ENCODE measurements at regions not wholly inside any gene's neighbourhood (a gene's known extent, or its start where the extent isn't known, plus 50 kb on each side); places are given as distances from the start of the nearest gene placed in this dataset.
"Not testable (repeated sequence)": the region's sequence is repeated elsewhere in the genome, so short reads cannot be mapped to it uniquely, and the experiment has no call there.

DNA sequence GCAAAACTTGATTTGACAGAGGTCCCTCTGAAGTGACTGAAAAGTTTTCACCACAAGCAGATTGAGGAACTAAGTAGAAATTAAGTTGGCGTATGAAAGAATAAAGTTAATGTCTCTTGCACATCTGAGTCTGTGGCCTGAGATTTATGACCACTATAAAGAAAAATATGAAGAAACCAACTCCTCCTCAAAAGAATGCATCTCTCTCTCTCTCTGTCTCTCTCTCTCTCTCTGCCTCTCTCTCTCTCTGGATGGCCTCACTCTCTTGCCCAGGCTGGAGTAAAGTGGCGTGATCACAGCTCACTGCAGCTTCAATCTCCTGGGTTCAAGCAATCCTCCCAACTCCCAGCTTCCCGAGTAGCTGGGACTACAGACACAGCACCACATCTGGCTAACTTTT is 55.2 kb downstream of the RPL22L1 start:
- no peak for DNase-seq (ENCODE audit: low spot score)

DNA sequence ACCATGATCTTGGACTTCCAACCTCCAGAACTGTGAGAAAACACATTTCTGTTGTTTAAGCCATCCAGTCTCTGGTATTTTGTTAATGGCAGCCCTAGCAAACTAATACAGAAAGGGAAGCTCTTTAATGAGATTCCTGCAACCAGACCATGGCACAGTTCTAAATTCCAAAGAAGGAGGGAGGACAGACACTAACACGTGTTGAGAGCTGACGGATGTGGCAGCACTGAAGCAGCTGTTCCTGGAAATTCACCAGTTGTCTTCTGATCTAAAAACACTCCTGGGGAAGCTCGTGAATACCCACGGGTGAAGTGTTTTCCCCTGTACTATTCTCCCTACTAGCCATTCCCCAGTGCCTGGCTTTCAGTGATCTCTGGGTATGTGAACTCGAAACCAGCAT is 56.7 kb downstream of the RPL22L1 start:
- no peak for DNase-seq (ENCODE audit: low spot score)

DNA sequence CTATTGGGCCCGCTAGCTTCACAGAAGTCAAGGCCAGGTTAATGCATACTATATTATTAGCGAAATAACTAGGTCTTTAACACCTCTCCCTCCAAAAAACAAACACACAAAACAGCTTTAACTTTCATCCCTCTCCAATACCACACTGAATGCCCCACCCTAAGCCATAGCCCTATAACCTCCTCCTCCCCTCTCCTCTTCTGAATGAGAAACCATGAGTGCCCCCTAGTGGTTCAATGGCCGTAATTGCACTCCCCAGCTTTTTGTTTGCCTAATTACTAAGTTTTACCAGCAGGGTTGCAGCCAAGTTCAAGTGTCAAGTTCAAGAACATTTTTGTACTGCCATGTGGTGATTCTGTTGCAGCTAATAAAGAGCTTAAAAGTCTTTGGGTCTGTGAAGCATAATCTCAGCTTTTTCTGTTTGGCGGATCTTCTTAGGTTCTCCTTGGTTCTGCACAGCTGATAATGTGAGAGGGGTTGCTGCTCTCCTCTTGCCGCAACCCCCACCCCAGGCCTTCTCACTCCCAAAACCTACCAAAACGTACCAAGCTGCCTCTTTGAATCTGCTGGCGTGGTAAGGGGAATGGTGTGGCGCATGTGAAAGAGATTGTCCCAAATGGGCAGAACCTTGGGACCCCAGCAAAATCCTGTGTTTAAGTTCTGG is 57.9 kb downstream of the RPL22L1 start:
- DNase-seq (ENCODE audit: low spot score), result peak; percentile 79

DNA sequence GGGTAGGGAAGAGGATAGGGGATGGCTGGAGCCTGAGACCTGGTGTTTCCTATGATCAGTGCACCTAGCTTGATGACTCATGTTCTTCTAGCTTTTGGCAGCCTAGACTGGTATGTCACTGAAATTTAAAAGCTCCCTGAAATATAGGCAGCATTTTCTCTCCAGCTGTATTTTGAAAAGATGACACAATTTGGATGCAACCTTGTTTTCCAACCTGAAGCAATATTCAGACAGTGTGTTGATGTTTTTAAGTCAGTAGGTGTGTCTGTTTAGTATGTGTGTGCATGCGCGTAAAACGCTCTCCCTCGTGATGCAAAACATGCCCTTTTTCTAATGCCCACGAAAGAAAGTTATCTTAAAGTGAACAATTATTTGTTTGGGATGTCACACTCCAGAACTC is 58.5 kb downstream of the RPL22L1 start:
- no peak for DNase-seq (ENCODE audit: low spot score)

DNA sequence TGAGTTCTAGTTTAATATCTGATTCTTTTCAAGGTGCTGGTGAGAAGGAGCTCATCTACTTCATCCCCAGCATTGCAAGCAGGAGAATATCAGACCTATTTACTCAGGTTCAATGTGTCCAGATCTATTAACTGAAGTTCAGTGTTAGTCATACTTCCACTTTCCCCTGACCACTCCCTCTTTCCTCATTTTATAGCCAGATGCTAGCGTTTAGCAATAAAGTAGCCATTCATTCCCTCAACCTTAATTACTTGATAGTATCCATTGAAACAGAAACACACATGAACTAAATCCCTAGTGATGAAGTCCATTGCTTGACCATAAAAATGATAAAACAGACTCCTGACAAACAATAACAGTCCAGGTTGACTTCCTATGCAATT is 60.0 kb downstream of the RPL22L1 start:
- no peak for DNase-seq (ENCODE audit: low spot score)

DNA sequence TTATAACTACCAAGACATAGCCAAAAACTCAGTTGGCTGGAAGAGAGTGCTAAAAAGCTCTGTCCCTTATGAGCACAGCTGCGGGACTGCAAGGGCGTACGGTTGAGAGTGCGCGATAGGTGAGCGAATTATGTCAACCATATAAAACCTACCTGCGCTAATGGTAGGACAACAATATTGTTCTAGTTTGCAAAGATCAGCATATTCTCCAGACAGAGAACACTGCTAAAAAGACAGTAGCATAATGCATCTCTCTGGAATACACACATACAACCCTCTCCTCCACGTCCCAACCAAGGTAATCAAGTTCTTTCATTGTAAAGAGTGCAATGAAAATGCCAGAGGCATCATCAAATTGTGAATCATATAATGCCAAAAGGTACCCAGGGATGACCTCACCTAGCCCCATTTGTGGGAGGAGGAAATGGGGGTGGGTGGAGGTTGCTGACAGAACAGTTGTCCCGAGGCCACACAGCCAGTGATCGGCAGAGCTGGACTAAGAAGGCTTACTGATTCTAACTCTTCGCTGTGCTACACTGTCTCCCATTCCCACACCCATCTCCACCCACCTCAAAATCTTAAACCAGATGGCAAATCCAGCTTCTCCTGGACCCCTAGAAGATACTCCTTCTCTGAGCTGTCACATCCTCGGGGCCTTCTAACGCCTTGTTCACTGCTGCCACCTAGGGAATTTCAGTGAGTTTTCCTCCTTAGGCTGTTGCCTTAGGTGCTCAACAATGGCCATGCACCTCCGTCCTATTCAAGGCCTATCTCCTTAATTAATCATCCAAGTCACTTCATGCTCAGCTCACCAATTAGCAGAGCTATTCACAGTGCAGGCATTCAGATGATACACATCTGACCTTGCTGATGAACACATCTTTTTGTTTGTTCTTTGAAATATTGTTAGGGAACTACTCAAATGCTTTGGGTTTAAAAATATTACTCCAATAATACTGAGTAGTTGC is 60.7 kb downstream of the RPL22L1 start:
- peak; percentile 66 for DNase-seq (ENCODE audit: low spot score)

DNA sequence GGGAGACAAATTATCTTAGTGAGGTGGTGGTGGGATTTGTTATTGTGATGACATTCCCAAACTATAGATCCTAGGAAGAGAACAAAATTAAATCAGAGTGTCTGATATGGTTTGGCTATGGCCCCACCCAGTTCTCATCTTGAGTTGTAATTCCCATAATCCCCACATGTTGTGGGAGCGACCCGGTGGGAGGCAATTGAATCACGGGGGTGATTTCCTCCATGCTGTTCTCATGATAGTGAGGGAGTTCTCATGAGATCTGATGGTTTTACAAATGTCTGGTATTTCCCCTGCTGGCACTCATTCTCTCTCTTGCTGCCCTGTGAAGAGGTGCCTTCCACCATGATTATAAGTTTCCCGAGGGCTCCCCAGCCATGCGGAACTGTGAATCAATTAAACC is 62.0 kb downstream of the RPL22L1 start:
- DNase-seq (ENCODE audit: low spot score), result no peak

DNA sequence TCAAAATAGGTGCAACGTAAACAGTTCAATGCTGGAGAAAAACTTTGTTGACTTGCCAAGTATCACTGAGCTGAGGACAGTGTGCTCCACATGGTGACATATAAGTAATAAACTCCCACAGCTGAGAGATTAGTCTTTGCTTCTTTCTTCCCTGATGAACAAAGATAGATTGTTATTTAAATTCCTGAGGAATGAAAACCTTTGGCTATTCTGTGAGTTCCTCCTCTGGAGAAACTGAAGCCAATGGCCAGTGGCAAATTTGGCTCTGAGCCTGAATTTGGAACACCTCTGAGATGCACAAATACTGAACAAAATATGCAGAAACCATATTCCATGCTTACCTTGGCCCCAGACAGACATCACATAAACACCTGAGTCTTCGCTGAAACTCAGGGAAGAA is 63.3 kb downstream of the RPL22L1 start:
- no peak for DNase-seq (ENCODE audit: low spot score)

DNA sequence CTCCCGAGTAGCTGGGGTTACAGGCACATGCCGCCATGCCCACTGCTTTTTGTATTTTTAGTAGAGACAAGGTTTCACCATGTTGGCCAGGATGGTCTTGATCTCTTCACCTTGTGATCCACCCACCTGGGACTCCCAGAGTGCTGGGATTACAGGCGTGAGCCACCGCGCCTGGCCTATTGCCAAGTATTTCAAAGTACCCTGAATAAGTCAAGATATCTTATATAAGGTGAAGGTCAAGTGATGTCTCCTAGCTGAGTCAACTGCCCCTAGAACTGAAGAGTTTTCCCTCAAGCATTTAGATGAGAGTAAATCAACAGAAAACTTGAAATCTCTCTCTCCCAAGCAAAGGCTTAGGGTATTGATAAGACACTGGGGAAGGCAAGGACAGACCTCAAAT is 63.9 kb downstream of the RPL22L1 start:
- no peak for DNase-seq (ENCODE audit: low spot score)

DNA sequence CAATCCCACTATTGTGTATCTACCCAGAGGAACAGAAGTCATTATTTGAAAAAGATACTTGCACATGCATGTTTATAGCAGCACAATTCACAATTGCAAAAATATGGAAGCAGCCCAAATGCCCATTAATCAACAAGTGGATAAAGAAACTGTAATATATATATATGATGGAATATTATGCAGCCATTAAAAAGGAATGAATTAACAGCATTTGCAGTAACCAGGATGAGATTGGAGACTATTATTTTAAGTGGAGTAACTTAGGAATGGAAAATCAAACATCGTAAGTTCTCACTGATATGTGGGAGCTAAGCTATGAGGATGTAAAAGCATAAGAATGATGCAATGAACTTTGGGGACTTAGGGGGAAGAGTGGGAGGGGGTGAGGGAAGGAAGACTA is 64.7 kb downstream of the RPL22L1 start:
- DNase-seq (ENCODE audit: low spot score), result not testable (repeated sequence)

DNA sequence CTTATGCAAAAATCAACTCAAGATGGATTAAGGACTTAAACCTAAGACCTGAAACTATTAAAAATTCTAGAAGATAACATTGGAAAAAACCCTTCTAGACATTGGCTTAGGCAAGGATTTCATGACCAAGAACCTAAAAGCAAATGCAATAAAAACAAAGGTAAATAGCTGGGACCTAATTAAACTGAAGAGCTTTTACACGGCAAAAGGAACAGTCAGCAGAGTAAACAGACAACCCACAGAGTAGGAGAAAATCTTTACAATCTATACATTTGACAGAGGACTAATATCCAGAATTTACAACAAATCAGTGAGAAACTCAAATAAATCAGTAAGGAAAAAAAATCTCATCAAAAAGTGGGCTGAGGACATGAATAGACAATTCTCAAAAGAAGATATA is 65.4 kb downstream of the RPL22L1 start:
- DNase-seq (ENCODE audit: low spot score), result not testable (repeated sequence)

DNA sequence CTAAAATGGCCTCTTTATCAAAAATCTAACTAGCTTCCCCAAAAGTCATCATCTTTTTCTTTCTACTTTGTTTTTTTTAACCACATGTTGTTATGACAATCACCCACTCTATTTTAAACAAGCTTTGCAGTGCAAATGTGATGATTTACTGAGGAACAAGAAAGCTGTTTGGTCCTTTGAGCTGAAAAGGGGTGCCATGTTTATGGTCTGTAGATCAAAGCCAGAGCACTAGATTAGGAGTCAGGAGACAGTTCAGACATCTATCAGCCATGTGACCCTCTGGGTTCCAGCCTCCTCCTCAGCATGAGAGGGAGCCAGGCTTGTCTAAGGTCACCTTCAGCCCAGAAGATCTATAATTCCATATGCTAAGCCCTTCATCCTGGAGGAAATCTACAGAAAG is 65.9 kb downstream of the RPL22L1 start:
- DNase-seq (ENCODE audit: low spot score), result no peak

DNA sequence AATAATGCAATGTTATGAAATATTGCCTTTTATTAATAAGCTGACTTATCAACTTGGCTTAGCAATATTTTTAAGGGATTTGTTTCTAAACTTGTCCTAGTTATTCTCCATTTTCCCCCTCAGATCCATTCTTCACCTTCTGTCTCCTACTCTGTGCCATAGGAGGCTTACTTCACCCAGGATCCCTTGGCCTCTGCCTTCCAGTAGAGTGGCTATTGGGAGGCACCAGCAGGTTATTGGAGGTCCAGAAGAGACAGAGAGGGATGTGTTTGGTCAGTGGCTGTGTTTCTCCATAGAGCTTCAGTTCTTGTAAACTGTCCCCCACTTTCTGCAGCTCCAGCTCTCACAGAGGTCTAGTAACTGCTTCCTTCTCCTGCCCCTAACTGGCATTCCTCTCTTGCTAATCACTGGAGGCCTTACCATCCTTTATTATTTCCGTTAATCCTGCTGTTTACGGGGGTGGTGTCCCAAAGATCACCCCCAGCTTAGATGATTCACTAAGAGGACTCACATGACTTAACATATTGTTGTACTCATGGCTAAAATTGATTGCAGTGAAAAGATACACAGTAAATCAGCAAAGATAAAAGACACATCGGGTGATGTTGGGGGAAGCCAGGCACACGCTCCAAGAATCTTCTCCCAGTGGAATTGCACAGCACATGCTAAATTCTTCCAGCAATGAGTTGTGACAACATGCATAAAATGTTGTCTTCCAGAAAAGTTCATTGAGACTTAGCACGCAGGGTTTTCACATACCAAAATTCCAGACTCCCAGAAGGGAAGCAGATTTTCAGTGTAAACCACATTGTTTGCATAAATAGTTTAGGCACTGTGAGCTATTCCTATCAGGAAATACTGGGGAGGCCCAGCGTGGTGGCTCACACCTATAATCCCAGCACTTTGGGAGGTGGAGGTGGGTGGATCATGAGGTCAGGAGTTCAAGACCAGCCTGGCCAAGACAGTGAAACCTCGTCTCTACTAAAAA is 67.5 kb downstream of the RPL22L1 start:
- no peak for DNase-seq (ENCODE audit: low spot score)

DNA sequence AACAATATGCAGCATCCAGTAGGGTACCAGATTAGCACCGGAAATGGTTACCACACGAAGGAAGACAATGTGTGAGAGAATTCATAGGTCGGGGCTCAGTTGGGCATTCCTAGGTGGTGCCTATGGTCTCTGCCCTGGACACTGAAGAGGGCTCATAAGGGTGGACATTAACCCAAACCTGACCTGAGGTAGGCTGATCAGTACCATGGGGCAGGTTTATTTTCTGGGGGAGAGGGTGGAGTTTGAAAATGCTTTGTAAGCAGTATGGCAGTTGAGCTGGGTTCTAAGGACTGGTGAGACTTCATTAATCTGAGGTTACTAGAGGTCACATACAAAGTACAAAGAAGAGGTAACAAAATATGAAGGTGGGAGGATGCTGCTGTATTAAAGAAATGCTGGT is 68.4 kb downstream of the RPL22L1 start:
- DNase-seq (ENCODE audit: low spot score), result no peak

DNA sequence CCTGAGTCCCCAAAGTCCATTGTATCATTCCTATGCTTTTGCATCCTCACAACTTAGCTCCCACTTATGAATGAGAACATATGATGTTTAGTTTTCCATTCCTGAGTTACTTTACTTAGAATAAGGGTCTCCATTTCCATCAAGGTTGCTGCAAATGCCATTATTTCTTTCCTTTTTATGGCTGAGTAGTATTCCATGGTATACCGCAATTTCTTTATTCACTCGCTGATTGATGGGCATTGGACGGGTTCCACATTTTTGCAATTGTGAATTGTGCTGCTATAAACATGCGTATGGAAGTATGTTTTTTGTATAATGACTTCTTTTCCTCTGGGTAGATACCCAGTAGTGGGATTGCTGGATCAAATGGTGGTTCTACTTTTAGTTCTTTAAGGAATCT is 69.7 kb downstream of the RPL22L1 start:
- not testable (repeated sequence) for DNase-seq (ENCODE audit: low spot score)

DNA sequence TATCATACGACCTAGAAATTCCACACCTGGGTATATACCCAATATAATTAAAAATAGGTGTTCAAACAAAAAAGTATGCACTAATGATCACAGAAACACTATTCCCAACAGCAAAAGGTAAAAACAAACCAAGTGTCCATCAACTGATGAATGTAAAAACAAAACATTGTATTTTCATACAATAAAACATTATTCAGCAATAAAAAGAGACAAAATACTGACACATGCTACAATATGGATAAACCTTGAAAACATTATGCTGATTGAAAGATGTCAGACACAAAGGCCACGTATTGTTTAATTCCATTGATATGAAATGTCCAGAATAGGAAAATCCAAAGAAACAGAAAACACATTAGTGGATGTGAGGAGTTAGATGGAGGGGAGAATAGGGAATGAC is 71.0 kb downstream of the RPL22L1 start:
- DNase-seq (ENCODE audit: low spot score), result no peak

DNA sequence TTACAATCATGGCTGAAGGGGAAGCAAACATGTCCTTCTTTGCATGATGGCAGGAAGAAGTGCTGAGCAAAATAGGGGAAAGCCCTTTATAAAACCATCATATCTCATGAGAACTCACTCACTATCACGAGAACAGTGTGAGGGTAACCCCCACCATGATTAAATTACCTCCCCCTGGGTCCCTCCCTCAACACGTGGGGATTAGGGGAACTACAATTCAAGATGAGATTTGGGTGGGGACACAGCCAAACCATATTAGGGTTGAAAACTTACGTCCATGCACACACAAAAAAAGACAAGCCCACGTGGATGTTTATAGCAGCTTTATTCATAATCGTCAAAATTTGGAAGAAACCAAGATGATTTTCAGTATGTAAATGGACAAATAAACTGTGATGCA is 72.3 kb downstream of the RPL22L1 start:
- no peak for DNase-seq (ENCODE audit: low spot score)

DNA sequence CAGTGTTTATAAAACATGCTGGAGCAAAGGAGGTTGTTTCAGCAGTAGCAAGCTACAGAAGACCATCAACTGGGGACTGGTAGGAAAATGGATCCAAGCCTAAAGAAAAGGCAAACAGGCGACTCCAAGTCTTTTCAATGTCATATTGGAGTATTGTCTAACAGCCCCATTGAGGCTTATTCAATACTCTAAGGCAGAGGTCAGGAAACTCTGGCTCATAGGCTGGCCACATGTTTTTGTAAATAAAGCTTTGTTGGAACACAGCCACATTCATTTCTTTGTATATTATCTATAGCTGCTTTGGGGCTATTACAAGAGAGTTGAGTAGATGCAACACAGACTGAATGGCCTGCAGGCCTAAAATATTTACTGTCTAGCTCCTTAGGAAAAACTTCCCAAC is 77.5 kb downstream of the RPL22L1 start:
- no peak for DNase-seq (ENCODE audit: low spot score)

DNA sequence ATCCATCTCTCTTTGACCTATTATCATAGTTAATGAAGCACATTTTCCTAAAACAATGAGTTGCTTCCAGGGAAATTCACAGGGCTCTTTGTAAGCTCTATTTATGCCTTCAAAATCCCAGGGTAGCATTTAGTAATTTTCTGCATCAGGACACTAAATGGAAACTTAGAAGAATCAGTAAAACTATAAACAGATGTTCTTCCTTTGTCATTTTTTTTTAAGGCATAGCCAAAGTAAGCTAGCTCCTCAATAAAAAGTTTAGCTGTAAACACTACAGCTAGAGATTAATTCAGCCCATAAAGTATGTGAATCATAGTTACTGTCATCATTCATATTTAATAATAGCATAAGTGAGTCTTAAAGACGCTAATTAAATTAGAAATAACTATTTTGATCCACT is 79.3 kb downstream of the RPL22L1 start:
- DNase-seq (ENCODE audit: low spot score), result no peak

DNA sequence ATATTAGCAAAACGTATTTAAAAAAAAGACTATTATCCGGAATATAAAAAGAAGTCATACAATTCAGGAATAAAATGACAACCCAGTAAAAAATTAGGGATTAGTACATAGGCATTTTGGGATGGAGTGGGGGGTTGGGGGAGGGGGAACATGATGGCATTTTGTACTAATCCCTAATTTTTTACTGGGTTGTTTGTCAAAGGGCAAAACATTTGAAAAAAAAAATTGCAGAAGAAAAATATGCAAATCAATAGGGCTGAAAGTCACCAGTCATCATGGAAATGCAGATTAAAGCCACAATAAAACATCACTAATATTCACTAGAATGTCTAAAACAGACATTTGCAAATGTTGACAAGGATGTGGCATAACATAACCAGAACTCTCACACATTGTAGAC is 82.5 kb downstream of the RPL22L1 start:
- DNase-seq (ENCODE audit: low spot score), result no peak

DNA sequence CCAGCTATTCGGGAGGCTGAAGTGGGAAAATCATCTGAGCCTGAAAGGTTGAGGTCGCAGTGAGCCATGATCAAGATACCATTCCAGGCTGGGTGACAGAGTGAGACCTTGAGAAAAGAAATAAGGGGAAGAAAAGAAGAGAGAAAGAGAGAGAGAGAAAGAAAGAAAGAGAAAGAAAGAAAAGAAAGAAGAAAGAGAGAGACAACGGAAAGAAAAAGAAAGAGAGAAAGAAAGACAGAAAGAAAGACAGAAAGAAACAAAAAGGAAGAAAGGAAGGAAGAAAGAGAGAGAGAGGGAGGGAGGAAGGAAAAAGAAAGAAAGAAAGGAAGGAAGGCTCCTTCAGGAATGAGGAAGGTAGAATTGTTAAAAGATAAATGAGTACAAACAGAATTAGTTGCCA is 84.5 kb downstream of the RPL22L1 start:
- no peak for DNase-seq (ENCODE audit: low spot score)

DNA sequence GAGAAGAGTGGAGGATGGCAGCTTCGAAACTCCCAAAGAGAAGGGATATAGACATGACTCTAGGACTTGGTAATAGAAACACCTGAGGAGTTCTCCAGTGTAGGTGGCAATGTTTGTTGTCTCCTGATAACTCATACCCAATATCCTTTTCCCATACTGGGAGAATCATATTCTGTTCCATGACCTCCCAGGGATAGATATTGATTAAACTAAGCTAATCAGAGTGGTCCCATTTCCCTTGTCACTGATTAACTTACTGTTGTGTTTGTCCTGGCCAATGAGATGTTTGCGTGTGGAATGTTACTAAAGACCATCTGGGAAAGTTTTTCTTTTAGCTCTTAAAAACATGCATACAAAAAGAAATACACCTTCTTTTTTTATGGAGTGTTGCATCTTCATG is 85.6 kb downstream of the RPL22L1 start:
- no peak for DNase-seq (ENCODE audit: low spot score)
